ENCODE measurements at regions not wholly inside any gene's neighbourhood (a gene's known extent, or its start where the extent isn't known, plus 50 kb on each side); places are given as distances from the start of the nearest gene placed in this dataset.
"Not testable (repeated sequence)": the region's sequence is repeated elsewhere in the genome, so short reads cannot be mapped to it uniquely, and the experiment has no call there.

GRCh38 chr21:5121849-5122248, 5399.5 kb upstream of the TPTE start:
- intact Hi-C loops (cut with DNase I, micrococcal nuclease); H3K27ac ChIP-seq (ENCODE audit: low read depth in 1 of 2, low read length in 2 of 2): not testable (repeated sequence)

GRCh38 chr21:5123655-5124054, 5397.7 kb upstream of the TPTE start:
- H3K9me3 ChIP-seq (ENCODE audit: control insufficient read depth in 1 of 2, insufficient read depth in 1 of 2, low read length in 2 of 2); H3K4me1 Mint-ChIP-seq (ENCODE audit: low read depth); H3K27ac Mint-ChIP-seq; CTCF ChIA-PET; H3K36me3 ChIP-seq (ENCODE audit: insufficient read depth, low read length); H3K27me3 ChIP-seq (ENCODE audit: control insufficient read depth in 1 of 2, insufficient read depth in 2 of 2, low read length in 2 of 2); H3K36me3 Mint-ChIP-seq (ENCODE audit: low read depth); H3K9me3 Mint-ChIP-seq; POLR2A ChIA-PET; H3K4me3 Mint-ChIP-seq; H3K27ac ChIP-seq (ENCODE audit: low read depth in 1 of 2, low read length in 2 of 2); H3K4me3 ChIP-seq (ENCODE audit: low read length); H3K4me1 ChIP-seq (ENCODE audit: insufficient read depth, low read length); intact Hi-C loops (cut with DNase I, micrococcal nuclease); H3K27me3 Mint-ChIP-seq: not testable (repeated sequence)
- peak in 11 of 14 experiments; percentile 55 to 81 (median 72) for DNase-seq
- ATAC-seq (ENCODE audit: poor library complexity): peak; percentile 37

More at GRCh38 chr21:5121849-5122248, 5399.5 kb upstream of the TPTE start:
- H3K4me3 ChIP-seq (ENCODE audit: low read length); CTCF ChIA-PET; H3K4me1 ChIP-seq (ENCODE audit: insufficient read depth, low read length); H3K27me3 Mint-ChIP-seq; POLR2A ChIA-PET; H3K4me3 Mint-ChIP-seq; H3K9me3 Mint-ChIP-seq; H3K36me3 Mint-ChIP-seq (ENCODE audit: low read depth); H3K4me1 Mint-ChIP-seq (ENCODE audit: low read depth); DNase-seq; H3K36me3 ChIP-seq (ENCODE audit: insufficient read depth, low read length); H3K27me3 ChIP-seq (ENCODE audit: control insufficient read depth in 1 of 2, insufficient read depth in 2 of 2, low read length in 2 of 2); H3K9me3 ChIP-seq (ENCODE audit: control insufficient read depth in 1 of 2, insufficient read depth in 1 of 2, low read length in 2 of 2); H3K27ac Mint-ChIP-seq: not testable (repeated sequence)
- ATAC-seq (ENCODE audit: poor library complexity): peak; percentile 26

GRCh38 chr21:5128261-5128660, 5393.1 kb upstream of the TPTE start:
- H3K9me3 ChIP-seq (ENCODE audit: control insufficient read depth in 1 of 2, insufficient read depth in 1 of 2, low read length in 2 of 2); H3K36me3 ChIP-seq (ENCODE audit: insufficient read depth, low read length); H3K27ac ChIP-seq (ENCODE audit: low read depth in 1 of 2, low read length in 2 of 2); CTCF ChIA-PET; intact Hi-C loops (cut with DNase I, micrococcal nuclease); H3K4me1 ChIP-seq (ENCODE audit: insufficient read depth, low read length); H3K4me1 Mint-ChIP-seq (ENCODE audit: low read depth); H3K36me3 Mint-ChIP-seq (ENCODE audit: low read depth); H3K27ac Mint-ChIP-seq; POLR2A ChIA-PET; H3K9me3 Mint-ChIP-seq; H3K27me3 ChIP-seq (ENCODE audit: control insufficient read depth in 1 of 2, insufficient read depth in 2 of 2, low read length in 2 of 2); H3K27me3 Mint-ChIP-seq: not testable (repeated sequence)
- peak; percentile 95 to 99 (median 96) for DNase-seq
- ATAC-seq (ENCODE audit: poor library complexity): peak; percentile 90
- H3K4me3 ChIP-seq (ENCODE audit: low read length): peak overlapping the region; percentile 43
- H3K4me3 Mint-ChIP-seq: peak overlapping the region; percentile 38

GRCh38 chr21:5133824-5134223, 5387.6 kb upstream of the TPTE start:
- H3K27me3 ChIP-seq (ENCODE audit: control insufficient read depth in 1 of 2, insufficient read depth in 2 of 2, low read length in 2 of 2); H3K4me3 ChIP-seq (ENCODE audit: low read length); CTCF ChIA-PET; ATAC-seq (ENCODE audit: poor library complexity); H3K4me1 Mint-ChIP-seq (ENCODE audit: low read depth); H3K27me3 Mint-ChIP-seq; H3K9me3 ChIP-seq (ENCODE audit: control insufficient read depth in 1 of 2, insufficient read depth in 1 of 2, low read length in 2 of 2); H3K4me3 Mint-ChIP-seq; DNase-seq; H3K36me3 Mint-ChIP-seq (ENCODE audit: low read depth); H3K27ac Mint-ChIP-seq; H3K9me3 Mint-ChIP-seq; H3K36me3 ChIP-seq (ENCODE audit: insufficient read depth, low read length); intact Hi-C loops (cut with DNase I, micrococcal nuclease); H3K4me1 ChIP-seq (ENCODE audit: insufficient read depth, low read length); H3K27ac ChIP-seq (ENCODE audit: low read depth in 1 of 2, low read length in 2 of 2); POLR2A ChIA-PET: not testable (repeated sequence)

- H3K36me3 Mint-ChIP-seq (ENCODE audit: low read depth); H3K4me3 Mint-ChIP-seq; H3K4me1 ChIP-seq (ENCODE audit: insufficient read depth, low read length); ATAC-seq (ENCODE audit: poor library complexity); H3K4me1 Mint-ChIP-seq (ENCODE audit: low read depth); H3K27me3 ChIP-seq (ENCODE audit: control insufficient read depth in 1 of 2, insufficient read depth in 2 of 2, low read length in 2 of 2); CTCF ChIA-PET; H3K36me3 ChIP-seq (ENCODE audit: insufficient read depth, low read length); DNase-seq; H3K4me3 ChIP-seq (ENCODE audit: low read length); H3K27me3 Mint-ChIP-seq; H3K9me3 Mint-ChIP-seq; POLR2A ChIA-PET; H3K27ac ChIP-seq (ENCODE audit: low read depth in 1 of 2, low read length in 2 of 2); H3K9me3 ChIP-seq (ENCODE audit: control insufficient read depth in 1 of 2, insufficient read depth in 1 of 2, low read length in 2 of 2); H3K27ac Mint-ChIP-seq; intact Hi-C loops (cut with DNase I, micrococcal nuclease): not testable (repeated sequence)
Measured at GRCh38 chr21:5136406-5136805, 5385.0 kb upstream of the TPTE start.

- intact Hi-C loops (cut with DNase I, micrococcal nuclease); H3K36me3 ChIP-seq (ENCODE audit: insufficient read depth, low read length); ATAC-seq (ENCODE audit: poor library complexity); H3K27ac Mint-ChIP-seq; H3K9me3 Mint-ChIP-seq; H3K27ac ChIP-seq (ENCODE audit: low read depth in 1 of 2, low read length in 2 of 2); DNase-seq; H3K4me1 ChIP-seq (ENCODE audit: insufficient read depth, low read length); H3K27me3 Mint-ChIP-seq; CTCF ChIA-PET; H3K9me3 ChIP-seq (ENCODE audit: control insufficient read depth in 1 of 2, insufficient read depth in 1 of 2, low read length in 2 of 2); H3K4me3 Mint-ChIP-seq; H3K36me3 Mint-ChIP-seq (ENCODE audit: low read depth); POLR2A ChIA-PET; H3K4me1 Mint-ChIP-seq (ENCODE audit: low read depth); H3K4me3 ChIP-seq (ENCODE audit: low read length); H3K27me3 ChIP-seq (ENCODE audit: control insufficient read depth in 1 of 2, insufficient read depth in 2 of 2, low read length in 2 of 2): not testable (repeated sequence)
Measured at GRCh38 chr21:5137006-5137405, 5384.4 kb upstream of the TPTE start.

- intact Hi-C loops (cut with DNase I, micrococcal nuclease); DNase-seq; H3K27ac ChIP-seq (ENCODE audit: low read depth in 1 of 2, low read length in 2 of 2); H3K4me3 ChIP-seq (ENCODE audit: low read length); H3K27me3 ChIP-seq (ENCODE audit: control insufficient read depth in 1 of 2, insufficient read depth in 2 of 2, low read length in 2 of 2); POLR2A ChIA-PET; H3K36me3 ChIP-seq (ENCODE audit: insufficient read depth, low read length); ATAC-seq (ENCODE audit: poor library complexity); H3K9me3 Mint-ChIP-seq; H3K4me1 Mint-ChIP-seq (ENCODE audit: low read depth); H3K9me3 ChIP-seq (ENCODE audit: control insufficient read depth in 1 of 2, insufficient read depth in 1 of 2, low read length in 2 of 2); H3K27ac Mint-ChIP-seq; H3K4me1 ChIP-seq (ENCODE audit: insufficient read depth, low read length); CTCF ChIA-PET; H3K4me3 Mint-ChIP-seq; H3K27me3 Mint-ChIP-seq; H3K36me3 Mint-ChIP-seq (ENCODE audit: low read depth): not testable (repeated sequence)
Measured at GRCh38 chr21:5138687-5139086, 5382.7 kb upstream of the TPTE start.

All from CD4-positive, alpha-beta T cell (primary cell).